ENCODE measurements at regions not wholly inside any gene's neighbourhood (a gene's known extent, or its start where the extent isn't known, plus 50 kb on each side); places are given as distances from the start of the nearest gene placed in this dataset.

DNA sequence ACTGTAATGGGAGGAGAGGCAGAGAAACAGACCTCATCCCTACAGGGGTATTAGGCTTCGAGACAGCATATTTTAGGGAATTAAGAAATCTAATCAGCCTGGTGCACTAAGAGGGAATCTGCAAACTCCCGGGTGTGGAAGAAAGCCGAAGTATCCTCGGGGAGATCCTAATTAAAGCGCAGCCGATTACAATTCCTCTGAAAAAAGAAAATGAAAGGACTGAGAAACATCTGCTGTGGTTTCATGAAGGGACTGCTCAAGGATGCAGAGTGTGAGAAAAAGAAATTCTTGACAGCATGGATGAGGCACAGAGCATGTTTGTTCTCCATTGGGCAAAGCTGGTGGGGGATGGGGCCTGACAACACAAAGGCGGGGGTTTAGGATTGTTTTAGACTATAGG, 290.0 kb upstream of the LARGE1 start:
- peaks cover 0 to 22% (median 5%) of the 10 kb centered on the region in 5 donors for H3K9me3 Mint-ChIP-seq
- H3K4me3 Mint-ChIP-seq, result no peak overlapping the region
- no peaks in the 10 kb centered on the region for H3K4me1 Mint-ChIP-seq
- ChIA-PET CTCF (no interaction called here), POLR2A (no interaction called here)
- peaks cover 0 to 6% of the 10 kb centered on the region in 2 donors for H3K27me3 Mint-ChIP-seq
- Histone ChIP-seq H3K27me3 (ENCODE audit: insufficient read depth, low read length, poor library complexity, severe bottlenecking) (no peaks in the 10 kb centered on the region), H3K9me3 (ENCODE audit: low read length) (no peaks in the 10 kb centered on the region), H3K4me1 (ENCODE audit: insufficient read depth, low read length) (no peaks in the 10 kb centered on the region), H3K4me3 (ENCODE audit: low read length) (no peak overlapping the region), H3K27ac (ENCODE audit: low read depth, low read length) (no peak overlapping the region), H3K36me3 (ENCODE audit: insufficient read depth, low read length) (no peaks in the 10 kb centered on the region)
- no peak for DNase-seq
- H3K27ac Mint-ChIP-seq, result no peak overlapping the region
- H3K36me3 Mint-ChIP-seq, result no peaks in the 10 kb centered on the region

DNA sequence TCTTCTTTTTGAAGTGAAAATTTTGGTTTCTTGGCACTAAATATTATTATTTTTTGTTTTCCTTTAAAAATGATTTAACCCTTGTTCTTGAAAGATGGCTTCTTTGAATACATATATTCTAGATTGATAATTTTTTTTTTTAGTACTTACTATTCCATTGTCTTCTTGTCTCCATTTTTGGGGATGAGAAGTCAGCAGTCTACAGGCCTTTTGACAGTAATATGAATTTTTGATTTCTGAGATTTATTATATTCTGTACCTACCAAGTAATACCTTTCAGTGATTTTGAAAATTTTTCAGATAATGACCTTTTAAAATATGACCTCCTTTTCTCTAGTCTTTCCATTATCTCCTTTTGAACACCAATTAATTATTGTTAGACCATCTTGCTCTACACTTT, 294.1 kb upstream of the LARGE1 start:
- Mint-ChIP-seq H3K27me3 (peaks cover 0 to 4% of the 10 kb centered on the region in 2 donors), H3K4me1 (no peaks in the 10 kb centered on the region), H3K9me3 (peaks cover 1 to 25% (median 15%) of the 10 kb centered on the region in 5 donors), H3K27ac (no peak overlapping the region), H3K36me3 (no peaks in the 10 kb centered on the region), H3K4me3 (no peak overlapping the region)
- no peaks in the 10 kb centered on the region for H3K4me1 ChIP-seq (ENCODE audit: insufficient read depth, low read length)
- no peak for DNase-seq
- H3K36me3 ChIP-seq (ENCODE audit: insufficient read depth, low read length), result no peaks in the 10 kb centered on the region
- no peak overlapping the region for H3K4me3 ChIP-seq (ENCODE audit: low read length)
- ChIA-PET CTCF (no interaction called here), POLR2A (no interaction called here)
- H3K27ac ChIP-seq (ENCODE audit: low read depth, low read length), result no peak overlapping the region
- H3K9me3 ChIP-seq (ENCODE audit: low read length), result no peaks in the 10 kb centered on the region
- H3K27me3 ChIP-seq (ENCODE audit: insufficient read depth, low read length, poor library complexity, severe bottlenecking), result no peaks in the 10 kb centered on the region

DNA sequence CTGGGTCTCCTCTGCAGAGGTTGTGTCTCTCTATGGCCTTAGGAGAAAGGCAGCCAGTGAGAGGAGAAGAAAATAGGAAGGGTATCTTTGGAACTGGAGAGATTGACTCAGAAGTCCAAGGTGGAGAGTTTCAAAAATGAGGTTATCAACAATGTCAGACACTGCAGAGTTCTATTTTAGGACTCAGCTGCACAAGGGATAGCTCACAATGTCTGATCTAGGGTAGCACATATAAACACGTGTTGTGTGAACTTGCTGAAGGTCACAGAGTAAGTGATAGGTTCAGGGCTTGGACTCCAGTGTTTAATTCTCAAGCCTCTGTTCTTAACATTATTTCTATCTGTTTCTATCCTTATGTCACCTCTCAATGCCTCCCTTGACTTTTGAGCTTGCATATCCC, 305.0 kb upstream of the LARGE1 start:
- Histone ChIP-seq H3K4me3 (ENCODE audit: low read length) (no peak overlapping the region), H3K9me3 (ENCODE audit: low read length) (no peaks in the 10 kb centered on the region), H3K4me1 (ENCODE audit: insufficient read depth, low read length) (no peaks in the 10 kb centered on the region), H3K36me3 (ENCODE audit: insufficient read depth, low read length) (no peaks in the 10 kb centered on the region), H3K27me3 (ENCODE audit: insufficient read depth, low read length, poor library complexity, severe bottlenecking) (no peaks in the 10 kb centered on the region), H3K27ac (ENCODE audit: low read depth, low read length) (no peak overlapping the region)
- ChIA-PET CTCF (no interaction called here), POLR2A (no interaction called here)
- Mint-ChIP-seq H3K9me3 (peaks cover 0 to 9% (median 0%) of the 10 kb centered on the region in 5 donors), H3K4me1 (no peaks in the 10 kb centered on the region), H3K27ac (no peak overlapping the region), H3K36me3 (no peaks in the 10 kb centered on the region), H3K4me3 (no peak overlapping the region), H3K27me3 (no peaks in the 10 kb centered on the region)
- DNase-seq, result no peak

DNA sequence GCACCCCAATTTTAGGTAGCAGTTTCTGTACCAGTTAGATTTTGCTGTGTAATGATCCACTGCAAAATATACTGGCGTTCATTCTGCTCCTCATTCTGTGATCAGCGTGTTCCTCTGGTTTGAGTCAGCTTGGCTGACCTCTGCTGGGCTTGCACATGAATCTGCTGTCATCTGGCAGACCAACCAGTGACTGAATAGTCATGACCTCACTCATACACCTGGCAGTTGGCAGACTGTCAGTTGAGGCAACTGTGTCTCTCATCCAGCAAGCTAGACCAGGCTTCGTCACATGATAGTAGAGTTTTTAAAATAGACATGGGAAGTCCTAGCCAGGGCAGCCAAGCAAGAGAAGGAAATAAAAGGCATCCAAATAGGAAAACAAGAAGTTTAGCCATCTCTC, 316.3 kb upstream of the LARGE1 start:
- ChIA-PET POLR2A (no interaction called here), CTCF (no interaction called here)
- peaks cover 0 to 1% of the 10 kb centered on the region in 2 donors for H3K27me3 Mint-ChIP-seq
- no peak overlapping the region for H3K4me3 Mint-ChIP-seq
- no peaks in the 10 kb centered on the region for H3K36me3 Mint-ChIP-seq
- Histone ChIP-seq H3K4me1 (ENCODE audit: insufficient read depth, low read length) (no peaks in the 10 kb centered on the region), H3K4me3 (ENCODE audit: low read length) (no peak overlapping the region), H3K9me3 (ENCODE audit: low read length) (no peaks in the 10 kb centered on the region), H3K27me3 (ENCODE audit: insufficient read depth, low read length, poor library complexity, severe bottlenecking) (no peaks in the 10 kb centered on the region), H3K27ac (ENCODE audit: low read depth, low read length) (no peak overlapping the region), H3K36me3 (ENCODE audit: insufficient read depth, low read length) (no peaks in the 10 kb centered on the region)
- H3K4me1 Mint-ChIP-seq, result no peaks in the 10 kb centered on the region
- H3K27ac Mint-ChIP-seq, result no peak overlapping the region
- no peak for DNase-seq
- peaks cover 2 to 11% (median 7%) of the 10 kb centered on the region in 5 donors for H3K9me3 Mint-ChIP-seq

DNA sequence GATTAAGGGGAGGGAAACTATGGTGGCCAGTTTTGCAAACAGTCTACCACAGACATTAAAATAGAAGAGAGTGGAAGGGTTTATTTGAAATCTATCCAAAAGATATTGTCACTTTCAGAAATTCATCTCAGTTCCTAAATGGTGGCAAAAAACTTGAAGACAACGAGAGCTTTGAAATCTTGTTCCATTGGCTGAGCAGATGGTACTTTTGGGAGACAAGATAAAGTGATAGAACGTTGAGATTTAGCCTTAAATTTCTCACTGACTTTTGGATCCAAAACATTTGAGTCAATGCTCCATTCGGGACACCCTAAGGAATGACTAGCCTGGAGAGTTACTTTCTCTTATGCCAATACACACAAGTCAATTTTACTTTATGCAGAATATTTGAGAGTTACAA, 319.1 kb upstream of the LARGE1 start:
- Histone ChIP-seq H3K27ac (ENCODE audit: low read depth, low read length) (no peak overlapping the region), H3K36me3 (ENCODE audit: insufficient read depth, low read length) (no peaks in the 10 kb centered on the region), H3K27me3 (ENCODE audit: insufficient read depth, low read length, poor library complexity, severe bottlenecking) (no peaks in the 10 kb centered on the region), H3K9me3 (ENCODE audit: low read length) (no peaks in the 10 kb centered on the region), H3K4me1 (ENCODE audit: insufficient read depth, low read length) (no peaks in the 10 kb centered on the region), H3K4me3 (ENCODE audit: low read length) (no peak overlapping the region)
- Mint-ChIP-seq H3K9me3 (peaks cover 5 to 12% (median 7%) of the 10 kb centered on the region in 5 donors), H3K4me3 (no peak overlapping the region), H3K4me1 (no peaks in the 10 kb centered on the region), H3K36me3 (no peaks in the 10 kb centered on the region), H3K27me3 (peaks cover 0 to 1% of the 10 kb centered on the region in 2 donors), H3K27ac (no peak overlapping the region)
- ChIA-PET POLR2A (no interaction called here), CTCF (no interaction called here)
- no peak for DNase-seq

DNA sequence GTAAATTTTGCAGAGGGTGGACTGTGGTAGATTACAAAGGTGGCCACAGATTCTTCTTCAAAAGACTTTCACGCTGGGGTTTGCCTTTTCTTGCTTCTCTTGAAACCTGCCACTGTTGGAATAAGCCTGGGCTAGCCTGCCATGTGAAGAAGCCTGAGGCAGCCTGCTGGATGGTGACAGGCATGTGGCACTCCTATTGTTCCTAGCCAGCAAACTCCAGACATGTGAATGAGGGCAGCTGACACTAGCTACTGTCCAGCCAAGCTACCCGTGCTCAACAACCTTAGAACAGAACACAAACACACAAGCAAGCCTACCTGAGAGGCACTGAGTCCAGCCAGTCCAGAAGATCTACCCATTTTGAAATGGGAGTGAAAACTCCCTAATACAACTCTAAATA, 322.7 kb upstream of the LARGE1 start:
- Histone ChIP-seq H3K4me1 (ENCODE audit: insufficient read depth, low read length) (no peaks in the 10 kb centered on the region), H3K9me3 (ENCODE audit: low read length) (no peaks in the 10 kb centered on the region), H3K36me3 (ENCODE audit: insufficient read depth, low read length) (no peaks in the 10 kb centered on the region), H3K27ac (ENCODE audit: low read depth, low read length) (no peak overlapping the region), H3K27me3 (ENCODE audit: insufficient read depth, low read length, poor library complexity, severe bottlenecking) (no peaks in the 10 kb centered on the region), H3K4me3 (ENCODE audit: low read length) (no peak overlapping the region)
- no peaks in the 10 kb centered on the region for H3K4me1 Mint-ChIP-seq
- H3K36me3 Mint-ChIP-seq, result no peaks in the 10 kb centered on the region
- ChIA-PET CTCF (no interaction called here), POLR2A (no interaction called here)
- H3K27ac Mint-ChIP-seq, result no peak overlapping the region
- peaks cover 0 to 8% (median 3%) of the 10 kb centered on the region in 5 donors for H3K9me3 Mint-ChIP-seq
- DNase-seq, result no peak
- H3K4me3 Mint-ChIP-seq, result no peak overlapping the region
- peaks cover 0 to 1% of the 10 kb centered on the region in 2 donors for H3K27me3 Mint-ChIP-seq

DNA sequence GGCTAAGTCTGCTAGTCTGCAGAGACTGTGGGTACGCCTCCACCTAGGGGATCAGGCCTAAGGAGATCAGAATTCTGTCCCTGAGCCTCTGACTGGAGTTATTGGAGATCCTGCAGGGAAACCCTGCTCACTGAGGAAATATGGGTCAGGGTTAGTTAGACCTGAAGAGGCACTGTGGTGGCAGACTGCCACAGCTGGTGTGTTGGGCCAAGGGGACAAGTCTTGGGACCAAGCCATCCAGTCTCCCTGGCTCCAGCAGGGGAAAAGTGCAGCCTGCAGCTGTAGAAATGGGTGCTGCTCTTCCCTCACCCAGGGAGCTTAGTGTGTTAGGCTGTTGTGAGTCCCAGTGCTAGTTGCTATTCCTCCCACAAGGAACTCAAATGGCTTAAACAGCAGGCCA, 334.8 kb upstream of the LARGE1 start:
- no peak overlapping the region for H3K4me3 ChIP-seq (ENCODE audit: low read length)
- H3K27ac ChIP-seq (ENCODE audit: low read depth, low read length), result no peak overlapping the region
- Mint-ChIP-seq H3K9me3 (peaks cover 3 to 37% (median 20%) of the 10 kb centered on the region in 5 donors), H3K4me1 (no peaks in the 10 kb centered on the region), H3K27ac (no peak overlapping the region), H3K36me3 (no peaks in the 10 kb centered on the region), H3K4me3 (no peak overlapping the region), H3K27me3 (no peaks in the 10 kb centered on the region)
- CTCF ChIA-PET, result no interaction called here
- no peaks in the 10 kb centered on the region for H3K27me3 ChIP-seq (ENCODE audit: insufficient read depth, low read length, poor library complexity, severe bottlenecking)
- no peak for DNase-seq
- POLR2A ChIA-PET, result no interaction called here
- no peaks in the 10 kb centered on the region for H3K36me3 ChIP-seq (ENCODE audit: insufficient read depth, low read length)
- H3K9me3 ChIP-seq (ENCODE audit: low read length), result no peaks in the 10 kb centered on the region
- no peaks in the 10 kb centered on the region for H3K4me1 ChIP-seq (ENCODE audit: insufficient read depth, low read length)

DNA sequence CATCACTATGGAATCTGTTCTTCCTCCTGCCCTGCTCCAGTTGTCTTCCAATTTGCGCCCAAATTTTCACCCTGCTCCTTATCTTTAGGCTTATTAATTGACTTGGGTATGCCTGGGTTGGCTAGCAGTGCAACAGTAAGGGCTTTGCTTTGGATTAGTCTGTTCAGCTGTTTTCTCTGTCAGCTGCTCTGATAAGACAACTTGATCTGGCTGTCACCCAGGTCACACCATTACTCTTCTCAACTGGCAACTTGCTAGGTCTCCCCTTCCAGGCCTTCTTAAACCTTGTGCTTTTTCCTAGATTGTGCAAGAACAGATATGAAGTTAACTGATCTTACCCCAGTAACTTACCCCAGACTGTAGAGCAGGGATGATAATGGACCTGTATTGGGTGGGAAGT, 357.8 kb upstream of the LARGE1 start:
- no peaks in the 10 kb centered on the region for H3K36me3 Mint-ChIP-seq
- ChIA-PET POLR2A (no interaction called here), CTCF (no interaction called here)
- H3K27ac Mint-ChIP-seq, result no peak overlapping the region
- H3K4me3 Mint-ChIP-seq, result no peak overlapping the region
- H3K27me3 Mint-ChIP-seq, result peaks cover 0 to 3% of the 10 kb centered on the region in 2 donors
- Histone ChIP-seq H3K27ac (ENCODE audit: low read depth, low read length) (no peak overlapping the region), H3K36me3 (ENCODE audit: insufficient read depth, low read length) (no peaks in the 10 kb centered on the region), H3K4me3 (ENCODE audit: low read length) (no peak overlapping the region), H3K27me3 (ENCODE audit: insufficient read depth, low read length, poor library complexity, severe bottlenecking) (no peaks in the 10 kb centered on the region), H3K9me3 (ENCODE audit: low read length) (no peaks in the 10 kb centered on the region), H3K4me1 (ENCODE audit: insufficient read depth, low read length) (no peaks in the 10 kb centered on the region)
- no peaks in the 10 kb centered on the region for H3K4me1 Mint-ChIP-seq
- DNase-seq, result no peak
- H3K9me3 Mint-ChIP-seq, result peaks cover 0 to 3% (median 0%) of the 10 kb centered on the region in 5 donors

DNA sequence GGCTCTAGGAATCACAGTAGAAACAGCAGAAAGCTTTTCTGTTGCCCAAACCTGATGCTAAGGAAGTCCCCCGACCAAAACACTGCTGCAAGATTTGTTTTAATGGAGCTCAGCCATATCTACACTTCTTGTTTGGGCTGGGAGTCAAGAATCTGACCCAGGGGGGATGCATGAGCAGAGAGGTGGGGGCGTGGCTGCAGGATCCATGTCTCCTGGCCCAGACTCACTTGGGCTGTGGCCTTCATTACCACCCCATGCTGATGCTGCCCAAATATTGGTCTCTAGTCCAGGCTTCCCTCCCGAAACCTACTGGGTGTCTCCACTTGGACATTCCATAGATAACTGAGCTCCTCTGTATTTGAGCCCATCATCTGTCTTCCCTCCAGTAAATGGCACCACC, 361.5 kb upstream of the LARGE1 start:
- ChIA-PET CTCF (no interaction called here), POLR2A (no interaction called here)
- peaks cover 0 to 6% (median 0%) of the 10 kb centered on the region in 5 donors for H3K9me3 Mint-ChIP-seq
- DNase-seq, result no peak
- Histone ChIP-seq H3K9me3 (ENCODE audit: low read length) (no peaks in the 10 kb centered on the region), H3K27me3 (ENCODE audit: insufficient read depth, low read length, poor library complexity, severe bottlenecking) (no peaks in the 10 kb centered on the region), H3K27ac (ENCODE audit: low read depth, low read length) (no peak overlapping the region), H3K4me1 (ENCODE audit: insufficient read depth, low read length) (no peaks in the 10 kb centered on the region), H3K4me3 (ENCODE audit: low read length) (no peak overlapping the region), H3K36me3 (ENCODE audit: insufficient read depth, low read length) (no peaks in the 10 kb centered on the region)
- no peaks in the 10 kb centered on the region for H3K27me3 Mint-ChIP-seq
- no peaks in the 10 kb centered on the region for H3K4me1 Mint-ChIP-seq
- no peak overlapping the region for H3K4me3 Mint-ChIP-seq
- no peaks in the 10 kb centered on the region for H3K36me3 Mint-ChIP-seq
- no peak overlapping the region for H3K27ac Mint-ChIP-seq
